SK-N-SH treated with all-trans-retinoic acid at 6 μM for 48 hours (cell line): ENCODE measurements at regions not wholly inside any gene's neighbourhood (a gene's known extent, or its start where the extent isn't known, plus 50 kb on each side); places are given as distances from the start of the nearest gene placed in this dataset.

Experiments
- ATAC-seq: fragments of 200-7000 bp; cut with Tn5 transposase; 3 replicates; pipeline ENCODE4 v1.9.1; 2020; ENCODE audit warnings: mild to moderate bottlenecking, moderate library complexity
- ARNTL ChIP-seq: fragments of 450-650 bp; formaldehyde crosslinking; IDR thresholded peaks from 2 replicates; pipeline ENCODE4 v1.5.0; 2020; ENCODE audit warnings: low read depth, mild to moderate bottlenecking, moderate library complexity, borderline replicate concordance
- CREB5 ChIP-seq: fragments of 250-450 bp; sonication (Bioruptor Pico); IDR thresholded peaks from 2 replicates; pipeline ENCODE4 v1.5.1; 2020; ENCODE audit warnings: low read depth, mild to moderate bottlenecking, moderate library complexity
- CSDC2 ChIP-seq: fragments of 250-450 bp; sonication (Bioruptor Pico); IDR thresholded peaks from 2 replicates; pipeline ENCODE4 v1.5.0; 2020; ENCODE audit warnings: mild to moderate bottlenecking, moderate library complexity
- CSRNP3 ChIP-seq: fragments of 250-450 bp; sonication (Bioruptor Pico); IDR thresholded peaks from 2 replicates; pipeline ENCODE4 v1.5.1; 2021; ENCODE audit warnings: mild to moderate bottlenecking, moderate library complexity
- ESRRG ChIP-seq: fragments of 250-450 bp; sonication (Bioruptor Pico); IDR thresholded peaks from 2 replicates; pipeline ENCODE4 v1.6.1; 2021; ENCODE audit warnings: mild to moderate bottlenecking
- OSR1 ChIP-seq: fragments of 250-450 bp; sonication (Bioruptor Pico); IDR thresholded peaks from 2 replicates; pipeline ENCODE4 v1.8.0; 2022; ENCODE audit warnings: moderate library complexity, mild to moderate bottlenecking, inconsistent platforms
- PATZ1 ChIP-seq: fragments of 250-450 bp; sonication (Bioruptor Pico); IDR thresholded peaks from 2 replicates; pipeline ENCODE4 v1.8.0; 2020; ENCODE audit warnings: mild to moderate bottlenecking, moderate library complexity, borderline replicate concordance
- POU6F1 ChIP-seq: fragments of 250-450 bp; sonication (Bioruptor Pico); IDR thresholded peaks from 2 replicates; pipeline ENCODE4 v1.8.0; 2021; ENCODE audit warnings: low read depth, mild to moderate bottlenecking, moderate library complexity, borderline replicate concordance
- PPARA ChIP-seq: fragments of 250-450 bp; sonication (Bioruptor Pico); IDR thresholded peaks from 2 replicates; pipeline ENCODE4 v1.5.0; 2020; ENCODE audit warnings: mild to moderate bottlenecking, borderline replicate concordance
- SNAI2 ChIP-seq: fragments of 250-450 bp; sonication (Bioruptor Pico); IDR thresholded peaks from 2 replicates; pipeline ENCODE4 v1.5.0; 2020; ENCODE audit warnings: mild to moderate bottlenecking, moderate library complexity
- TCF4 ChIP-seq: fragments of 250-450 bp; sonication (Bioruptor Pico); IDR thresholded peaks from 2 replicates; pipeline ENCODE4 v1.8.0; 2021; ENCODE audit warnings: mild to moderate bottlenecking, moderate library complexity, borderline replicate concordance
- TOX ChIP-seq: fragments of 250-450 bp; sonication (Bioruptor Pico); IDR thresholded peaks from 2 replicates; pipeline ENCODE4 v1.8.0; 2021; ENCODE audit warnings: mild to moderate bottlenecking, moderate library complexity, borderline replicate concordance
- TSHZ2 ChIP-seq: fragments of 250-450 bp; sonication (Bioruptor Pico); IDR thresholded peaks from 2 replicates; pipeline ENCODE4 v1.5.0; 2020; ENCODE audit warnings: mild to moderate bottlenecking, moderate library complexity
- ZC3H10 ChIP-seq: fragments of 250-450 bp; sonication (Bioruptor Pico); IDR thresholded peaks from 2 replicates; pipeline ENCODE4 v1.5.1; 2021; ENCODE audit warnings: mild to moderate bottlenecking, moderate library complexity
- ZFP3 ChIP-seq: fragments of 250-450 bp; sonication (Bioruptor Pico); IDR thresholded peaks from 2 replicates; pipeline ENCODE4 v1.5.0; 2020; ENCODE audit warnings: mild to moderate bottlenecking, moderate library complexity
- ZNF565 ChIP-seq: fragments of 450-650 bp; formaldehyde crosslinking; conservative IDR thresholded peaks from 2 replicates; pipeline ENCODE4 v1.5.0; 2020; ENCODE audit warnings: low read depth, mild to moderate bottlenecking, moderate library complexity
- ZNF70 ChIP-seq: fragments of 450-650 bp; formaldehyde crosslinking; IDR thresholded peaks from 2 replicates; pipeline ENCODE4 v1.5.0; 2020; ENCODE audit warnings: mild to moderate bottlenecking, moderate library complexity

GRCh38 chr16:49093939-49094338, 187.7 kb downstream of the CBLN1 start (continued):
- TF ChIP-seq TSHZ2 (no peak), SNAI2 (no peak), PPARA (no peak), ARNTL (CRISPR knock-in tag) (no peak)
- TF ChIP-seq, all 23 proteins: peak for 0

GRCh38 chr16:49092704-49093103, 188.9 kb downstream of the CBLN1 start:
- ATAC-seq: no peak
- TF ChIP-seq PPARA (no peak), CSRNP3 (CRISPR knock-in tag) (no peak), TCF4 (CRISPR knock-in tag) (no peak), ESRRG (CRISPR knock-in tag) (no peak), PATZ1 (CRISPR knock-in tag) (no peak), ZNF565 (no peak)

- TF ChIP-seq SNAI2: no peak
- no peak for TF ChIP-seq PATZ1 (CRISPR knock-in tag)
- TF ChIP-seq TCF4 (CRISPR knock-in tag): no peak
- no peak for TF ChIP-seq ZFP3 (CRISPR knock-in tag)
- TF ChIP-seq TOX: no peak
- no peak for TF ChIP-seq CSDC2 (CRISPR knock-in tag)
- TF ChIP-seq CREB5: no peak
- no peak for ATAC-seq
These were observed 192.1 kb downstream of the CBLN1 start for GRCh38 chr16:49089533-49089932.

GRCh38 chr16:49089039-49089438, 192.6 kb downstream of the CBLN1 start:
- ATAC-seq: no peak
- no peak for TF ChIP-seq OSR1 (CRISPR knock-in tag)
- no peak for TF ChIP-seq PPARA
- TF ChIP-seq ZNF70: no peak
- TF ChIP-seq ZC3H10 (CRISPR knock-in tag): no peak
- TF ChIP-seq POU6F1: no peak
- TF ChIP-seq ARNTL (CRISPR knock-in tag): no peak
- no peak for TF ChIP-seq SNAI2
